Esophagus squamous epithelium (tissue), 5 donors: ENCODE measurements at regions not wholly inside any gene's neighbourhood (a gene's known extent, or its start where the extent isn't known, plus 50 kb on each side); places are given as distances from the start of the nearest gene placed in this dataset.

ENCODE experiments used
- DNase-seq: peaks from one replicate; lab custom pipeline; 2025; lab: John Stamatoyannopoulos, UW
- H3K27ac ChIP-seq, 4 donors: fragments of 200-600 bp; sonication (generic); one replicate each; pipeline ENCODE4 v1.5.1; 2016 to 2019; ENCODE audit warnings: mild to moderate bottlenecking in 1 of 4
- H3K27me3 ChIP-seq, 4 donors: fragments of 200-600 bp; sonication (generic); 1 replicate in 3 of 4; 2 replicates in 1 of 4; pipeline versions ENCODE4 v1.5.1 to v1.6.0; 2017 to 2021; ENCODE audit warnings: antibody characterized with exemption in 1 of 4
- H3K36me3 ChIP-seq, 3 donors: fragments of 200-600 bp; sonication (generic); one replicate each; pipeline ENCODE4 v1.5.1; 2016 to 2019
- H3K4me1 ChIP-seq, 3 donors: fragments of 200-600 bp; sonication (generic); one replicate each; pipeline ENCODE4 v1.5.1; 2017 to 2019
- H3K4me3 ChIP-seq, 4 donors: fragments of 200-600 bp; sonication (generic); 1 replicate in 3 of 4; 2 replicates in 1 of 4; pipeline ENCODE4 v1.5.1; 2016 to 2019; ENCODE audit warnings: mild to moderate bottlenecking in 2 of 4, moderate library complexity in 1 of 4
- H3K9me3 ChIP-seq, 3 donors: fragments of 200-600 bp; sonication (generic); one replicate each; pipeline ENCODE4 v1.5.1; 2016 to 2019
- CTCF ChIP-seq, 6 experiments: fragments of 450-650 bp in 4 of 6; fragments of 200-600 bp in 2 of 6; sonication (generic) in 2 of 6; IDR thresholded peaks; one replicate each; pipeline ENCODE4 v1.5.1; 2016 to 2019; ENCODE audit warnings: antibody characterized with exemption in 6 of 6, mild to moderate bottlenecking in 4 of 6, moderate library complexity in 4 of 6
- POLR2A ChIP-seq, 4 donors: fragments of 450-650 bp; IDR thresholded peaks; one replicate each; pipeline ENCODE4 v1.6.1; 2017; ENCODE audit warnings: antibody characterized with exemption in 4 of 4, mild to moderate bottlenecking in 4 of 4, moderate library complexity in 3 of 4
- WGBS, 2 donors: methylation state at CpG; one replicate each; pipeline ENCODE4 v1.1.5; 2018; 5-methylcytosine and 5-hydroxymethylcytosine counted together
- intact Hi-C: fragments of 100-400 bp; cut with DNase I; formaldehyde crosslinking; loops from one replicate; pipeline ENCODE4 v1.15.0; 2022
- donor health status: DM: yes; HTN: yes; CAD: no.

- no peak for TF ChIP-seq POLR2A (IDR thresholded peaks at IDR 0.05)
- TF ChIP-seq CTCF (IDR thresholded peaks at IDR 0.05): no peak
- 28 to 29% methylated on average over 3 of the region's 3 CpGs for WGBS, 2 donors
- no peaks in the 10 kb centered on the region for H3K36me3 ChIP-seq
- H3K27me3 ChIP-seq: no peaks in the 10 kb centered on the region
- no peak overlapping the region for H3K4me3 ChIP-seq
- H3K9me3 ChIP-seq: no peaks in the 10 kb centered on the region
- no peak overlapping the region for H3K27ac ChIP-seq
- intact Hi-C loops: no loop called here
- no peaks in the 10 kb centered on the region for H3K4me1 ChIP-seq
- DNase-seq: no peak
Measured at GRCh38 chr5:98656125-98656795, 117.2 kb upstream of the RGMB start.

GRCh38 chr5:98656796-98657195 lies 116.7 kb upstream of the RGMB start:
- intact Hi-C loops: no loop called here
- WGBS, 2 donors: 72 to 88% methylated on average over 1 of the region's 1 CpG
- H3K27ac ChIP-seq: no peak overlapping the region
- H3K4me3 ChIP-seq: no peak overlapping the region
- no peaks in the 10 kb centered on the region for H3K36me3 ChIP-seq
- H3K27me3 ChIP-seq: no peaks in the 10 kb centered on the region
- H3K4me1 ChIP-seq: no peaks in the 10 kb centered on the region
- no peak for TF ChIP-seq POLR2A (IDR thresholded peaks at IDR 0.05)
- TF ChIP-seq CTCF (IDR thresholded peaks at IDR 0.05): no peak
- no peaks in the 10 kb centered on the region for H3K9me3 ChIP-seq
- DNase-seq: no peak

GRCh38 chr5:98657559-98657958 lies 115.9 kb upstream of the RGMB start:
- TF ChIP-seq CTCF (IDR thresholded peaks at IDR 0.05): no peak
- no peak for TF ChIP-seq POLR2A (IDR thresholded peaks at IDR 0.05)
- no peaks in the 10 kb centered on the region for H3K36me3 ChIP-seq
- WGBS, 2 donors: 75 to 86% methylated on average over 4 of the region's 4 CpGs
- no peak overlapping the region for H3K4me3 ChIP-seq
- intact Hi-C loops: no loop called here
- no peak overlapping the region for H3K27ac ChIP-seq
- no peaks in the 10 kb centered on the region for H3K9me3 ChIP-seq
- no peaks in the 10 kb centered on the region for H3K4me1 ChIP-seq
- DNase-seq: no peak
- no peaks in the 10 kb centered on the region for H3K27me3 ChIP-seq

- no peak for TF ChIP-seq CTCF (IDR thresholded peaks at IDR 0.05)
- TF ChIP-seq POLR2A (IDR thresholded peaks at IDR 0.05): no peak
- intact Hi-C loops: no loop called here
- H3K36me3 ChIP-seq: no peaks in the 10 kb centered on the region
Measured at GRCh38 chr5:98663521-98663920, 109.9 kb upstream of the RGMB start.

GRCh38 chr5:98664736-98665135 lies 108.7 kb upstream of the RGMB start:
- H3K9me3 ChIP-seq: peaks cover 0 to 6% (median 0%) of the 10 kb centered on the region in 3 donors
- no peaks in the 10 kb centered on the region for H3K4me1 ChIP-seq
- intact Hi-C loops: no loop called here
- TF ChIP-seq POLR2A (IDR thresholded peaks at IDR 0.05) (no peak), CTCF (IDR thresholded peaks at IDR 0.05) (no peak)
- WGBS, 2 donors: 89% methylated on average over 3 of the region's 4 CpGs; no CpG with 5 or more reads in 1 of the 2 donors
- DNase-seq: no peak
- H3K27ac ChIP-seq: no peak overlapping the region
- H3K4me3 ChIP-seq: no peak overlapping the region
- no peaks in the 10 kb centered on the region for H3K36me3 ChIP-seq
- no peaks in the 10 kb centered on the region for H3K27me3 ChIP-seq

More at GRCh38 chr5:98663521-98663920, 109.9 kb upstream of the RGMB start:
- no peak overlapping the region for H3K27ac ChIP-seq
- no peaks in the 10 kb centered on the region for H3K4me1 ChIP-seq
- peaks cover 0 to 6% (median 0%) of the 10 kb centered on the region in 3 donors for H3K9me3 ChIP-seq
- no peak for DNase-seq
- no peak overlapping the region for H3K4me3 ChIP-seq
- H3K27me3 ChIP-seq: no peaks in the 10 kb centered on the region
